ENCODE measurements at regions not wholly inside any gene's neighbourhood (a gene's known extent, or its start where the extent isn't known, plus 50 kb on each side); places are given as distances from the start of the nearest gene placed in this dataset.

GRCh38 chr5:92126182-92126581 is 743.1 kb upstream of the ARRDC3 start:
- no peak overlapping the region for H3K27ac ChIP-seq
- TF ChIP-seq, protein P1, sequence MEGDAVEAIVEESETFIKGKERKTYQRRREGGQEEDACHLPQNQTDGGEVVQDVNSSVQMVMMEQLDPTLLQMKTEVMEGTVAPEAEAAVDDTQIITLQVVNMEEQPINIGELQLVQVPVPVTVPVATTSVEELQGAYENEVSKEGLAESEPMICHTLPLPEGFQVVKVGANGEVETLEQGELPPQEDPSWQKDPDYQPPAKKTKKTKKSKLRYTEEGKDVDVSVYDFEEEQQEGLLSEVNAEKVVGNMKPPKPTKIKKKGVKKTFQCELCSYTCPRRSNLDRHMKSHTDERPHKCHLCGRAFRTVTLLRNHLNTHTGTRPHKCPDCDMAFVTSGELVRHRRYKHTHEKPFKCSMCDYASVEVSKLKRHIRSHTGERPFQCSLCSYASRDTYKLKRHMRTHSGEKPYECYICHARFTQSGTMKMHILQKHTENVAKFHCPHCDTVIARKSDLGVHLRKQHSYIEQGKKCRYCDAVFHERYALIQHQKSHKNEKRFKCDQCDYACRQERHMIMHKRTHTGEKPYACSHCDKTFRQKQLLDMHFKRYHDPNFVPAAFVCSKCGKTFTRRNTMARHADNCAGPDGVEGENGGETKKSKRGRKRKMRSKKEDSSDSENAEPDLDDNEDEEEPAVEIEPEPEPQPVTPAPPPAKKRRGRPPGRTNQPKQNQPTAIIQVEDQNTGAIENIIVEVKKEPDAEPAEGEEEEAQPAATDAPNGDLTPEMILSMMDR (conservative IDR thresholded peaks at IDR 0.05) = no peak

- H3K27ac ChIP-seq = no peak overlapping the region
- TF ChIP-seq, protein P1 (conservative IDR thresholded peaks at IDR 0.05) = no peak
Observed at GRCh38 chr5:92119110-92119509, 736.0 kb upstream of the ARRDC3 start.

- H3K27ac ChIP-seq = no peak overlapping the region
- TF ChIP-seq, protein P1 (conservative IDR thresholded peaks at IDR 0.05) = no peak
Observed at GRCh38 chr5:92106808-92107207, 723.7 kb upstream of the ARRDC3 start.

- TF ChIP-seq, protein P1 (conservative IDR thresholded peaks at IDR 0.05) = no peak
- no peak overlapping the region for H3K27ac ChIP-seq
Observed at GRCh38 chr5:92104126-92104525, 721.0 kb upstream of the ARRDC3 start.

- H3K27ac ChIP-seq = no peak overlapping the region
- TF ChIP-seq, protein P1 (conservative IDR thresholded peaks at IDR 0.05) = no peak
Observed at GRCh38 chr5:92102313-92102712, 719.2 kb upstream of the ARRDC3 start.

- TF ChIP-seq, protein P1 (conservative IDR thresholded peaks at IDR 0.05) = no peak
Observed at GRCh38 chr5:92092239-92092638, 709.1 kb upstream of the ARRDC3 start.

DNA sequence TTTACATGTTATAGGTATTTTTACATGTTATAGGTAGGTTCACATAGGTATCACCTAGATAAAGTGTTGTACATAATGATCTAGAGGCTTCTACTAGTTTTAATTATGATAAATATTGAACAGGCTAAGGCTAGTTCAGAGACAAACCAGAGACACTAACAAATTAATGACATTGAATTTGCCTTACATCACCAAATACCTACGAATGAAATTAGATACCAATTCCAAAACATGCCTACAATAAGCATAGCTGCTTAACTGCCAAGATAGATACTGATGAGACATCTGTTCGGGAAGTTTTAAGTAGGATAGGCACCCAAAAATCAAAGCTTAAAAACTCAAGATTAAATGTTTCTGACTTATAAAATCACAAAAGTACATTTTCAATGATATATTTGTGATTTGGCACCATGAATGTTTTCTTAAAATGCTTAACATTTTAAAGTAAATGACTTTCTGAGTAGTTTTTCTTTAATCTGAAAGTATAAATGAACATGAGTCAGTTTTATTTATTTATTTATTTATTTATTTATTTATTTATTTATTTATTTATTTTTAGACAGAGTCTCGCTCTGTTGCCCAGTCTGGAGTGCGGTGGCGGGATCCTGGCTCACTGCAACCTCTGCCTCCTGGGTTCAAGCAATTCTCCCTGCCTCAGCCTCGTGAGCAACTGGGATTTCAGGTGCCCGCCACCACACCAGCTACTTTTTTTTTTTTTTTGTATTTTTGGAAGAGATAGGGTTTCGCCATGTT is 703.1 kb upstream of the ARRDC3 start:
- no peak overlapping the region for H3K27ac ChIP-seq
- TF ChIP-seq, protein P1 (conservative IDR thresholded peaks at IDR 0.05) = no peak

More at GRCh38 chr5:92092239-92092638, 709.1 kb upstream of the ARRDC3 start:
- H3K27ac ChIP-seq = no peak overlapping the region
